GM12873 (cell line): ENCODE measurements at regions not wholly inside any gene's neighbourhood (a gene's known extent, or its start where the extent isn't known, plus 50 kb on each side); places are given as distances from the start of the nearest gene placed in this dataset.

Source experiments
- TF ChIP-seq, protein P1 (sequence below): IDR thresholded peaks from 2 replicates; pipeline ENCODE4 v1.5.1; 2012; ENCODE audit warnings: low read depth, mild to moderate bottlenecking, moderate library complexity, low read length, control low read depth; ENCODE audit not compliant: insufficient read depth; ENCODE audit errors: missing control alignments

DNA sequence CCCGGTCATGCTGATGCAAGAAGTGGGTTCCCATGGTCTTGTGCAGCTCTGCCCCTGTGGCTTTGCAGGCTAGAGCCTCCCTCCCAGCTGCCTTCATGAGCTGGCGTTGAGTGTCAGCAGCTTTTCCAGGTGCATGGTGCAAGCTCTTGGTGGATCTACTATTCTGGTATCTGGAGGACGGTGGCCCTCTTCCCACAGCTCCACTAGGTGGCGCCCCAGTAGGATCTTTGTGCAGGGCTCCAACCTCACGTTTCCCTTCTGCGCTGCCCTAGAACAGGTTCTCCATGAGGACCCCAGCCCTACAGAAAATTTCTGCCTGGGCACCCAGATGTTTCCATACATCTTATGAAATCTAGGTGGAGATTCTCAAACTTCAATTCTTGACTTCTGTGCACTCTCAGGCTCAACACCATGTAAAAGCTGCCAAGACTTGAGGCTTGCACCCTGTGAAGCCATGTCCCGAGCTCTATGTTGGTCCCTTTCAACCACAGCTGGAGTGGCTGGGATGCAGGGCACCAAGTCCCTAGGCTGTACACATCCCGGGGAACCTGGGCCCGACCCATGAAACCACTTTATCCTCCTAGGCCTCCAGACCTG is 238.4 kb upstream of the MDFIC2 start:
- TF ChIP-seq, protein P1, sequence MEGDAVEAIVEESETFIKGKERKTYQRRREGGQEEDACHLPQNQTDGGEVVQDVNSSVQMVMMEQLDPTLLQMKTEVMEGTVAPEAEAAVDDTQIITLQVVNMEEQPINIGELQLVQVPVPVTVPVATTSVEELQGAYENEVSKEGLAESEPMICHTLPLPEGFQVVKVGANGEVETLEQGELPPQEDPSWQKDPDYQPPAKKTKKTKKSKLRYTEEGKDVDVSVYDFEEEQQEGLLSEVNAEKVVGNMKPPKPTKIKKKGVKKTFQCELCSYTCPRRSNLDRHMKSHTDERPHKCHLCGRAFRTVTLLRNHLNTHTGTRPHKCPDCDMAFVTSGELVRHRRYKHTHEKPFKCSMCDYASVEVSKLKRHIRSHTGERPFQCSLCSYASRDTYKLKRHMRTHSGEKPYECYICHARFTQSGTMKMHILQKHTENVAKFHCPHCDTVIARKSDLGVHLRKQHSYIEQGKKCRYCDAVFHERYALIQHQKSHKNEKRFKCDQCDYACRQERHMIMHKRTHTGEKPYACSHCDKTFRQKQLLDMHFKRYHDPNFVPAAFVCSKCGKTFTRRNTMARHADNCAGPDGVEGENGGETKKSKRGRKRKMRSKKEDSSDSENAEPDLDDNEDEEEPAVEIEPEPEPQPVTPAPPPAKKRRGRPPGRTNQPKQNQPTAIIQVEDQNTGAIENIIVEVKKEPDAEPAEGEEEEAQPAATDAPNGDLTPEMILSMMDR: peak; percentile 80

DNA sequence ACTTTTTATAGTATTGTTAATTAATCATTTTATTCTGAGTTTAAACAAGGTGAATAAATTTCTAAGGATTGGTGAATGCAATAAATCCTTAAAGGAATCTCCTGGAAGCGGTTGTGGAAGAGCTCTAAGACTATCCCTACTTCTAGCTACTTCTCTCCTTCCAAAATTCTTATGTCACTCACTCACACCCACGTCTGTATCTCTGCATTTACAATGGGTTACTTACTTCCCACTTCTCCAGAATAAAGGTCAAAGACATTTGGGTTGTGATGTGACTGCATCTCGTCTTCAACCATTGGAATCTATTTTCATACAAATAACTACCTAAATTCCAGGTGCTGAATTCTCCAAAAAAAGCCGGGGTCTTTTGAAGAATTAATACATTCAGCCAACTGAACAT is 234.2 kb upstream of the MDFIC2 start:
- TF ChIP-seq, protein P1: no peak

DNA sequence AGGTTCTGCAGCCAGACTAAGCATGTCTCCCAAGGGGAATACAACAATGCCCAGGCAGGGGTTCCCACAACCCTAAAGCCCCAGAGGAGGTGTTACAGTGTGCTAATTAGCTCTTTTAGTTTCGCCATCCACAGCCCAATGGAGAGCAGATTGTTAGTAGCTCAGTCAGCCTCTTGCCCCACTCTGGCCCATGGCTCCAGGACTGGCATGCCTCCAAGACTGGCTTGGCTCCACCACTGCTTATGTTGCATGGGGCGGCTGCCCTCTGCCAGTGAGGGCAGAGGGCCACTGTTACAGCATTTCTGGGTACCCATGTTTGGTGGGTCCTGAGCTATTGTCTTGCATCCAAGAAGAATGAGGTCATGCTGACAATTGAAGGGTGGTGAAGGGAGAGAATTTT is 231.1 kb upstream of the MDFIC2 start:
- TF ChIP-seq, protein P1: no peak

DNA sequence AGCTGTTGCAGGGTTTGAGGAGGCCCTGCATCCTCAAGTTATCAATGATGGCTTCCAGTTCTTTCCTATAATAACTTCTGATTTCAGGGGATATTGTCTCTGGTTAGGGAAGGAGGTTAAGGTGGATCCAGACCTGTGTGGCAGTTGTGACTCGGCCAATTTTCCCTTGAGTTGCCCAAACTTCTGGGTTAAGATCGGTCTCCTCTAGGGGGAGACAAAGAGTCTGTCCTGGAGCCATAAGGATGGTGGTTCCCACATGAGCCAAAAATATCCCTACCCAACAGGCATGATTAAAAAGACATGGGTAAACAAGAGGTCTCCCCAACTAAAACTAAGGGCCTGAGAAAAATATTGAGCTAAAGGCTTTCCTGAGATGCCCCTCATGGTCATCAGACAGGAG is 227.5 kb upstream of the MDFIC2 start:
- TF ChIP-seq, protein P1: peak; percentile 38

DNA sequence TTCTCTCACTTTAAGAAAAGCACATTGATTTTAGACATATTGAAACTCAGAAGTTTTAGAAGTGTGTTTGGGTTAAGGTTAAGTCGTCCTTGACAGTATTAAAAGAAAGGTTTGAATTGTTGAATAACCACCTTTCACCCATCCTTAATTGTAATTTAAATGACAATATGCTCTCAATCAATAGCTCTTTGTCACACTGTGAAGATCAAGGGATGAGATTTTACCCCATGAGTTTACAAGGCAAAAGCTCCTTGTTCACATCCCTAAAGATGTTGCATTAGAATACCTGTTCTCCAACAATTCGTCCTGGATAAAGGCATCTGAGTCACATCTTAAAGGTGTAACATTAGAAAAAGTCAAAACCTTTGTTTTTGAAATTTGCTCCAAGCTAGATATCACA is 220.4 kb upstream of the MDFIC2 start:
- TF ChIP-seq, protein P1: no peak

DNA sequence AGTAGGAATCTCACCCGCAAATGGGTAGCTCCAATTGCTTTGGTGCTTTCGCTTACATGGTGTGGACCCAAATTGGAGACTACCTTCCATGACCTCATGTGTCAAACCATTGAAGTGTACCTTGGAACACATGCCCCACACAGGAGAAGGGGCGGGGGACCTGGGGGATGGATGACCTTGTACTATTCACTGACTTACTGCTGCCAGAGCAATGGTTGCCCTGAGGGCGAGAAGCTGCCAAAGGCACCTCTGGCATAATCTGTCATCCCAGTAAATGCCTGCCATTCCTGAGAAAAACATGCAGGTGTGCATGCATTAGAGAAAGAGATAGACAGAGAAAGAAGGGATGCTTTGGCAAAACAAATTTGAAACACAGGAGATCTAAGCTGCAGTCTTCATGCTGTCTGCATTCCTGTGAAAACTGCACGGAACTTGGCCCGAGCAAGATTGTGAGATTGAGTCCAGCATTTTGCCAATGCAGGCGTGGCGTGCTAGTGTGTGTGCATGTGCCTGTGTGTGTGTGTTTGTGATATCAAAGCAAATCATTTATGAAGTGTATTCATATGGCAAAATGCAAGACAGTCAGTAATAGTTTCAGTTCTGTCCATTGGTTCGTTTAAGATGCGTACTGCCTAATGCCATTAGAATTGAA is 219.5 kb upstream of the MDFIC2 start:
- TF ChIP-seq, protein P1: no peak

DNA sequence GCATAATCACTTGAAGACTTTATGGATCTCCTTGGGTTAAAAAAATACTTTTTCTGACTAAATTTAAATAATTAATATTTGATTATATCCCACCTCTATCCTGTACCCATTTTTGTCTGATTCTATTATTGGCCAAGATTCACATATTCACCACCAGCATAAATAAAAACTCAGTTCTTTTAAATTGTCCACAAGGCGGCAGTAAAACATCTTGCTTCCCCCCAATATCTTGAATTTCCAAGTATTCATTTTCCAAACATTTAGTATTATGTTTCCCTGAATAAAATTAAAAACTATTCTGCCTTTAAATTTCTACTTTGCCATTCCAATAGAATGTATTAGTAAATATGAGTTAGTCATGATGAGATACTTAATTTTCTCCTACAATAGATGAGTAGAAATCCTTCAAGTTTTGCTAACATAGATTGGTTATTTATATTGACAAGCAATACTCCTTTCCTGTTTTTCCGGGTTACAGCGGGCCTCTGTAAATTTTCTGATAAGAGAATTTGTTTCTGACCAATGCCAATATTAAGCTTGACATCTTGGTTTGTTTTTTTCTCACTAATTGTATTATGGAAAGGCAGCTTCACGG is 218.7 kb upstream of the MDFIC2 start:
- TF ChIP-seq, protein P1: no peak
